Heart left ventricle (tissue), 16 donors: ENCODE measurements at regions not wholly inside any gene's neighbourhood (a gene's known extent, or its start where the extent isn't known, plus 50 kb on each side); places are given as distances from the start of the nearest gene placed in this dataset.

ENCODE experiments used
- ATAC-seq, 4 donors: fragments of 200-7000 bp; cut with Tn5 transposase; one replicate each; pipeline ENCODE4 v1.9.1; 2020 to 2022; ENCODE audit warnings: moderate library complexity in 4 of 4, mild to moderate bottlenecking in 3 of 4, moderate number of reproducible peaks in 1 of 4
- DNase-seq, 5 donors: peaks; one replicate each; pipeline ENCODE4 v3.0.0-alpha.2; 2020
- H3K27ac ChIP-seq, 12 donors: fragments of 200-600 bp; sonication (generic) in 4 of 12; one replicate each; pipeline versions ENCODE4 v1.5.0 to v1.8.0; 2016 to 2022; ENCODE audit warnings: mild to moderate bottlenecking in 2 of 12
- H3K27me3 ChIP-seq, 9 donors: fragments of 200-600 bp; sonication (generic) in 2 of 9; one replicate each; pipeline versions ENCODE4 v1.5.1 to v1.8.0; 2016 to 2022; ENCODE audit warnings: mild to moderate bottlenecking in 3 of 9
- H3K36me3 ChIP-seq, 9 donors: fragments of 200-600 bp; sonication (generic) in 2 of 9; one replicate each; pipeline versions ENCODE4 v1.5.0 to v1.8.0; 2018 to 2022; ENCODE audit warnings: mild to moderate bottlenecking in 2 of 9
- H3K4me1 ChIP-seq, 12 donors: fragments of 200-600 bp; sonication (generic) in 4 of 12; one replicate each; pipeline versions ENCODE4 v1.5.0 to v1.8.0; 2016 to 2022; ENCODE audit warnings: mild to moderate bottlenecking in 3 of 12
- H3K4me3 ChIP-seq, 12 donors: fragments of 200-600 bp; sonication (generic) in 4 of 12; one replicate each; pipeline versions ENCODE4 v1.5.0 to v1.8.0; 2017 to 2022; ENCODE audit warnings: mild to moderate bottlenecking in 9 of 12, moderate library complexity in 4 of 12
- H3K9me3 ChIP-seq, 12 donors: fragments of 200-600 bp; sonication (generic) in 4 of 12; one replicate each; pipeline versions ENCODE4 v1.5.0 to v1.8.0; 2016 to 2022; ENCODE audit warnings: mild to moderate bottlenecking in 1 of 12
- CTCF ChIP-seq, 12 donors: fragments of 200-600 bp; sonication (generic) in 4 of 12; IDR thresholded peaks; one replicate each; pipeline versions ENCODE4 v1.5.0 to v1.8.0; 2018 to 2022; ENCODE audit warnings: antibody characterized with exemption in 12 of 12, mild to moderate bottlenecking in 5 of 12
- POLR2A ChIP-seq, 2 donors: fragments of 450-650 bp; IDR thresholded peaks; one replicate each; pipeline ENCODE4 v1.6.1; 2017; ENCODE audit warnings: antibody characterized with exemption in 2 of 2, mild to moderate bottlenecking in 2 of 2, moderate library complexity in 2 of 2
- WGBS, 4 donors: extraction: QIAGEN DNeasy Blood & Tissue Kit in 2 of 4; methylation state at CpG; one replicate each; pipeline versions ENCODE4 v1.1.5 to v1.1.7; 2013 to 2018; 5-methylcytosine and 5-hydroxymethylcytosine counted together
- intact Hi-C, 10 donors: fragments of 100-400 bp; cut with DNase I; formaldehyde crosslinking; loops; one replicate each; pipeline versions ENCODE4 v1.11.1 to v1.14.2; 2022
- donor health status: ischemic (EF 13 %, LVEDD 7.1; RV severe dilation, severe dysfunction).
- donor health status: healthy with polysubstance abuse.
- donor health status: DM: no; HTN: yes; CAD: no.
- donor health status: DM: no; HTN: no; CAD: no.
- donor health status: ischemic (EF 25% LVEDD 6.9; RV normal size, moderate dysfunction).
- donor health status: ischemic (EF 25% LVEDD 5.7; RV mildly dilated, moderate dysfunction).
- donor health status: healthy.
- donor health status: DM: yes; HTN: yes; CAD: no.
- donor health status: ischemic (EF 35%, LVEDD 5.7; RV mildly dilated, moderate dysfunction).
- donor health status: nonischemic (EF 11% LVEDD 7.7; RV severe dilation, severe dysfunction).
- donor health status: DM: yes; HTN: yes; CAD: no.
- donor health status: PGD.
- donor health status: ischemic (EF 29% LVEDD 5.4; RV normal size, mild dysfunction).
- donor health status: nonischemic (EF 23%, LVEDD 6.1; RV moderate dilation, normal function).

- ATAC-seq (peak in 3 of 4 donors; percentile 49 to 69 (median 57)), DNase-seq (no peak)
- no peaks in the 10 kb centered on the region for H3K27me3 ChIP-seq
- no peaks in the 10 kb centered on the region for H3K9me3 ChIP-seq
- TF ChIP-seq POLR2A (IDR thresholded peaks at IDR 0.05) (no peak), CTCF (IDR thresholded peaks at IDR 0.05) (no peak)
- peaks cover 4 to 79% (median 50%) of the 10 kb centered on the region in 12 donors for H3K4me1 ChIP-seq
- H3K4me3 ChIP-seq, result no peak overlapping the region
- 52 to 78% (median 68%) methylated on average over 4 of the region's 4 CpGs for WGBS, 4 donors
- intact Hi-C loops, result loop anchor here in 6 of 10 donors (5.0 to 10.0 kb wide), 5 partner anchors 363 to 669 kb away; partner anchors contain the start of gene JARID2 (in 3 of the 6)
- no peaks in the 10 kb centered on the region for H3K36me3 ChIP-seq
- peak overlapping the region in 6 of 12 donors; percentile 34 to 73 (median 63) for H3K27ac ChIP-seq
Observed at GRCh38 chr6:14881398-14881797, 364.5 kb upstream of the JARID2 start.

GRCh38 chr6:14882394-14883026 lies 363.4 kb upstream of the JARID2 start:
- peak overlapping the region in 3 of 12 donors; percentile 40 to 46 (median 44) for H3K27ac ChIP-seq
- ATAC-seq (peak; percentile 40 to 64 (median 54)), DNase-seq (peak in 2 of 5 donors; percentile 28 to 50)
- H3K4me1 ChIP-seq, result peaks cover 3 to 67% (median 46%) of the 10 kb centered on the region in 12 donors
- intact Hi-C loops, result loop anchor here in 6 of 10 donors (5.0 to 10.0 kb wide), 5 partner anchors 362 to 670 kb away; partner anchors contain the start of gene JARID2 (in 3 of the 6)
- no peak overlapping the region for H3K4me3 ChIP-seq
- H3K36me3 ChIP-seq, result no peaks in the 10 kb centered on the region
- WGBS, 4 donors, result 48 to 60% (median 54%) methylated on average over 9 of the region's 9 CpGs
- no peaks in the 10 kb centered on the region for H3K27me3 ChIP-seq
- TF ChIP-seq POLR2A (IDR thresholded peaks at IDR 0.05), result no peak
- no peak for TF ChIP-seq CTCF (IDR thresholded peaks at IDR 0.05)
- H3K9me3 ChIP-seq, result no peaks in the 10 kb centered on the region

GRCh38 chr6:14883921-14884320 lies 361.9 kb upstream of the JARID2 start:
- Histone ChIP-seq H3K9me3 (no peaks in the 10 kb centered on the region), H3K4me1 (peaks cover 0 to 71% (median 44%) of the 10 kb centered on the region in 12 donors), H3K4me3 (no peak overlapping the region), H3K27ac (no peak overlapping the region), H3K27me3 (no peaks in the 10 kb centered on the region), H3K36me3 (no peaks in the 10 kb centered on the region)
- WGBS, 4 donors, result 70 to 80% (median 76%) methylated on average over 4 of the region's 4 CpGs
- DNase-seq (no peak), ATAC-seq (no peak)
- TF ChIP-seq POLR2A (IDR thresholded peaks at IDR 0.05), result no peak
- TF ChIP-seq CTCF (IDR thresholded peaks at IDR 0.05), result no peak
- intact Hi-C loops, result loop anchor here in 6 of 10 donors (5.0 to 10.0 kb wide), 5 partner anchors 361 to 672 kb away; partner anchors contain the start of gene JARID2 (in 3 of the 6)

GRCh38 chr6:14885498-14885897 lies 360.4 kb upstream of the JARID2 start:
- peaks cover 0 to 8% (median 0%) of the 10 kb centered on the region in 12 donors for H3K9me3 ChIP-seq
- no peak for ATAC-seq
- intact Hi-C loops, result loop anchor here in 5 of 10 donors (5.0 to 10.0 kb wide), 5 partner anchors 357 to 671 kb away; partner anchors contain the start of gene JARID2 (in 3 of the 5)

More at GRCh38 chr6:14885498-14885897, 360.4 kb upstream of the JARID2 start:
- no peak overlapping the region for H3K4me3 ChIP-seq
- no peaks in the 10 kb centered on the region for H3K36me3 ChIP-seq
- WGBS, 4 donors, result 50 to 74% (median 63%) methylated on average over 5 of the region's 5 CpGs
- H3K27me3 ChIP-seq, result no peaks in the 10 kb centered on the region
- DNase-seq, result peak in 1 of 5 donors; percentile 28
- TF ChIP-seq POLR2A (IDR thresholded peaks at IDR 0.05) (no peak), CTCF (IDR thresholded peaks at IDR 0.05) (no peak)
- no peak overlapping the region for H3K27ac ChIP-seq
- H3K4me1 ChIP-seq, result peaks cover 0 to 61% (median 38%) of the 10 kb centered on the region in 12 donors
